ENCODE measurements at regions not wholly inside any gene's neighbourhood (a gene's known extent, or its start where the extent isn't known, plus 50 kb on each side); places are given as distances from the start of the nearest gene placed in this dataset.

- TF ChIP-seq ATF2 (tag by site-specific recombination; IDR thresholded peaks at IDR 0.05; ENCODE audit: low read depth): no peak
- TF ChIP-seq ZBTB11 (tag by site-specific recombination; conservative IDR thresholded peaks at IDR 0.05; ENCODE audit: low read depth): no peak
- no peak for TF ChIP-seq ZNF16 (tag by site-specific recombination; IDR thresholded peaks at IDR 0.05; ENCODE audit: low read depth)
- TF ChIP-seq ZNF391 (tag by site-specific recombination; IDR thresholded peaks at IDR 0.05; ENCODE audit: borderline replicate concordance, low read depth): no peak
- TF ChIP-seq PRDM10 (tag by site-specific recombination; IDR thresholded peaks at IDR 0.05): no peak
- no peak for TF ChIP-seq ZNF19 (tag by site-specific recombination; IDR thresholded peaks at IDR 0.05; ENCODE audit: low read depth)
- TF ChIP-seq ZNF121 (tag by site-specific recombination; IDR thresholded peaks at IDR 0.05): no peak
- no peak for TF ChIP-seq IKZF3 (tag by site-specific recombination; IDR thresholded peaks at IDR 0.05)
Measured at GRCh38 chr2:78175645-78176044, 653.5 kb upstream of the LRRTM4 start (continued).

- Histone ChIP-seq H3K9me3 (ENCODE audit: control insufficient read depth, insufficient read depth, low read depth, low read length) (no peaks in the 10 kb centered on the region), H3K36me3 (ENCODE audit: control insufficient read depth in 2 of 2, insufficient read depth in 1 of 2, low read length in 2 of 2) (no peaks in the 10 kb centered on the region), H3K4me1 (ENCODE audit: control insufficient read depth, insufficient read depth, low read length) (no peaks in the 10 kb centered on the region), H3K27ac (ENCODE audit: extremely low read depth, low read depth, low read length) (no peak overlapping the region), H3K4me3 (ENCODE audit: low read depth, low read length) (no peak overlapping the region)
- ChIA-PET POLR2A (no interaction called here), CTCF (interaction anchor here (0.7 kb wide), 1 partner anchor 10 kb away, joined by 5 read pairs; no protein-coding TSS in a partner anchor)
- TF ChIP-seq HOXC10 (CRISPR knock-in tag; IDR thresholded peaks at IDR 0.05) (no peak), ZNF239 (tag by site-specific recombination; IDR thresholded peaks at IDR 0.05) (no peak), ZNF544 (tag by site-specific recombination; IDR thresholded peaks at IDR 0.05) (no peak), ZNF341 (tag by site-specific recombination; IDR thresholded peaks at IDR 0.05; ENCODE audit: low read depth) (no peak), ZNF221 (tag by site-specific recombination; IDR thresholded peaks at IDR 0.05; ENCODE audit: borderline replicate concordance) (no peak), ZNF645 (tag by site-specific recombination; IDR thresholded peaks at IDR 0.05) (no peak), KLF1 (tag by site-specific recombination; IDR thresholded peaks at IDR 0.05) (no peak), SCRT1 (tag by site-specific recombination; IDR thresholded peaks at IDR 0.05; ENCODE audit: borderline replicate concordance) (no peak), KLF8 (tag by site-specific recombination; IDR thresholded peaks at IDR 0.05) (no peak)
Measured at GRCh38 chr2:78201064-78201575, 678.9 kb upstream of the LRRTM4 start.

All from HEK293 (cell line).